ENCODE measurements at regions not wholly inside any gene's neighbourhood (a gene's known extent, or its start where the extent isn't known, plus 50 kb on each side); places are given as distances from the start of the nearest gene placed in this dataset.

- in situ Hi-C loops (cut with MboI) (no loop called here), intact Hi-C loops (cut with micrococcal nuclease; ENCODE audit: unreplicated experiment) (no loop called here)
- ChIA-PET POLR2A (no interaction called here), SMC1A (ENCODE audit: uncharacterized antibody, unreplicated experiment) (no interaction called here), CTCF (no interaction called here), RAD21 (ENCODE audit: unreplicated experiment) (no interaction called here)
- TF ChIP-seq ZNF217 (IDR thresholded peaks at IDR 0.05) (no peak), FOXK2 (IDR thresholded peaks at IDR 0.05) (no peak)
- no peak overlapping the region for H2AFZ ChIP-seq (ENCODE audit: control insufficient read depth, low read depth, low read length)
- WGBS (ENCODE audit: insufficient coverage, insufficient replicate concordance, low lambda C conversion rate, missing lambda C conversion rate) = 36% methylated on average over 2 of the region's 2 CpGs
- no peaks in the 10 kb centered on the region for H3K79me2 ChIP-seq (ENCODE audit: control insufficient read depth, insufficient read depth, low read length)
- H3K27ac ChIP-seq (ENCODE audit: control insufficient read depth, insufficient read depth) = no peak overlapping the region
- no peaks in the 10 kb centered on the region for H4K20me1 ChIP-seq (ENCODE audit: control insufficient read depth, insufficient read depth)
- H3K9me3 ChIP-seq (replicated peaks; ENCODE audit: control insufficient read depth, insufficient read depth, low read length) = no peaks in the 10 kb centered on the region
- BruUV-seq (replicated peaks) = no TSS peak
- H3K36me3 ChIP-seq (ENCODE audit: control insufficient read depth in 2 of 2, insufficient read depth in 2 of 2, low read length in 1 of 2) = no peaks in the 10 kb centered on the region
- no peak overlapping the region for H3K4me2 ChIP-seq (ENCODE audit: control insufficient read depth, insufficient read depth)
- no peaks in the 10 kb centered on the region for H3K4me1 ChIP-seq (ENCODE audit: control insufficient read depth, insufficient read depth, low read length)
- no peaks in the 10 kb centered on the region for H3K27me3 ChIP-seq (replicated peaks in 1 of 2; ENCODE audit: control insufficient read depth in 2 of 2, insufficient read depth in 2 of 2, low read length in 1 of 2)
- ATAC-seq = no peak
- DNase-seq (ENCODE audit: low read depth, low spot score) = no peak
- no peak for FAIRE-seq
- H3K4me3 ChIP-seq = no peak overlapping the region
- no peak overlapping the region for H3K9ac ChIP-seq (ENCODE audit: control insufficient read depth, insufficient read depth, low read length)
Measured at GRCh38 chr5:84477485-84477884, 92.8 kb upstream of the EDIL3 start.

GRCh38 chr5:84474126-84474525 lies 89.4 kb upstream of the EDIL3 start:
- Histone ChIP-seq H4K20me1 (ENCODE audit: control insufficient read depth, insufficient read depth) (no peaks in the 10 kb centered on the region), H3K9me3 (replicated peaks; ENCODE audit: control insufficient read depth, insufficient read depth, low read length) (no peaks in the 10 kb centered on the region), H3K27me3 (replicated peaks in 1 of 2; ENCODE audit: control insufficient read depth in 2 of 2, insufficient read depth in 2 of 2, low read length in 1 of 2) (no peaks in the 10 kb centered on the region), H3K4me2 (ENCODE audit: control insufficient read depth, insufficient read depth) (no peak overlapping the region), H3K4me1 (ENCODE audit: control insufficient read depth, insufficient read depth, low read length) (no peaks in the 10 kb centered on the region), H3K36me3 (ENCODE audit: control insufficient read depth in 2 of 2, insufficient read depth in 2 of 2, low read length in 1 of 2) (no peaks in the 10 kb centered on the region), H3K9ac (ENCODE audit: control insufficient read depth, insufficient read depth, low read length) (no peak overlapping the region), H3K79me2 (ENCODE audit: control insufficient read depth, insufficient read depth, low read length) (no peaks in the 10 kb centered on the region), H3K4me3 (no peak overlapping the region), H2AFZ (ENCODE audit: control insufficient read depth, low read depth, low read length) (no peak overlapping the region), H3K27ac (ENCODE audit: control insufficient read depth, insufficient read depth) (no peak overlapping the region)
- TF ChIP-seq BHLHE40 (IDR thresholded peaks at IDR 0.05; ENCODE audit: borderline replicate concordance in 1 of 2, low read depth in 2 of 2, low read length in 1 of 2) = no peak
- no peak for TF ChIP-seq CHD1 (IDR thresholded peaks at IDR 0.05; ENCODE audit: low read depth, low read length)
- no peak for TF ChIP-seq TCF7 (IDR thresholded peaks at IDR 0.05; ENCODE audit: borderline replicate concordance)
- no peak for TF ChIP-seq HDGF (IDR thresholded peaks at IDR 0.05)
- no peak for TF ChIP-seq CBFB (IDR thresholded peaks at IDR 0.05; ENCODE audit: low read depth)
- no peak for TF ChIP-seq JUND (IDR thresholded peaks at IDR 0.05; ENCODE audit: low read depth, low read length)
- TF ChIP-seq YY1 (IDR thresholded peaks at IDR 0.05; ENCODE audit: low read depth, low read length) = no peak
- no peak for TF ChIP-seq HDAC6 (IDR thresholded peaks at IDR 0.05; ENCODE audit: unreplicated experiment)
- SMC1A ChIA-PET (ENCODE audit: uncharacterized antibody, unreplicated experiment) = interaction anchor here (0.6 kb wide), 1 partner anchor 15 kb away, joined by 3 read pairs; no protein-coding TSS in a partner anchor
- ATAC-seq = no peak
- no peak for FAIRE-seq
- WGBS (ENCODE audit: insufficient coverage, insufficient replicate concordance, low lambda C conversion rate, missing lambda C conversion rate) = 74% methylated on average over 4 of the region's 4 CpGs
- CTCF ChIA-PET = no interaction called here
- BruUV-seq (replicated peaks) = no TSS peak
- RAD21 ChIA-PET (ENCODE audit: unreplicated experiment) = no interaction called here
- intact Hi-C loops (cut with micrococcal nuclease; ENCODE audit: unreplicated experiment) = no loop called here
- POLR2A ChIA-PET = no interaction called here
- DNase-seq (ENCODE audit: low read depth, low spot score) = no peak
- in situ Hi-C loops (cut with MboI) = no loop called here
